HG02610 (cell line): ENCODE measurements at regions not wholly inside any gene's neighbourhood (a gene's known extent, or its start where the extent isn't known, plus 50 kb on each side); places are given as distances from the start of the nearest gene placed in this dataset.
"Not testable (repeated sequence)": the region's sequence is repeated elsewhere in the genome, so short reads cannot be mapped to it uniquely, and the experiment has no call there.

Source experiments
- ATAC-seq: cut with Tn5 transposase; IDR thresholded peaks from one replicate; pipeline ENCODE4 v1.9.1; 2021; ENCODE audit warnings: mild to moderate bottlenecking, moderate library complexity; ENCODE audit not compliant: unreplicated experiment

DNA sequence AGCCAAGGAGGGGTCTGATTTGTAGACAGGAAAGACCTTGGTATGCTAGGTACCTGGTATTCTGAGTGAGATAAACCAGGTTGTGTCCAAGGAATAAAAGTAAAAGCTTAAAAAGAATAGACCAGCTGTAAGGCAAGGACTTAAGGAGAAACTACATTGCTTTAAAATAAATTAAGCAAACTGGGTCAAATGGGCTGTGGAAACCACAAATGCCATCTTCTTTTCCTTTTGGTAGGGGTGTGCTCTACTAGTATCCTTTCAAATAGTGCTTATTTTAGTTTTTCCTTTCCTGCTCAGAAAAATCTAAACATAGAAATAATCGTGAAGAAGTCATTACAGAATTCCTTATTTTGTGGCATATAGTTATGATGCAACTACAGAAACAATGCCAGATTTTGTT is 138.6 kb upstream of the KLF12 start:
- ATAC-seq = no peak

DNA sequence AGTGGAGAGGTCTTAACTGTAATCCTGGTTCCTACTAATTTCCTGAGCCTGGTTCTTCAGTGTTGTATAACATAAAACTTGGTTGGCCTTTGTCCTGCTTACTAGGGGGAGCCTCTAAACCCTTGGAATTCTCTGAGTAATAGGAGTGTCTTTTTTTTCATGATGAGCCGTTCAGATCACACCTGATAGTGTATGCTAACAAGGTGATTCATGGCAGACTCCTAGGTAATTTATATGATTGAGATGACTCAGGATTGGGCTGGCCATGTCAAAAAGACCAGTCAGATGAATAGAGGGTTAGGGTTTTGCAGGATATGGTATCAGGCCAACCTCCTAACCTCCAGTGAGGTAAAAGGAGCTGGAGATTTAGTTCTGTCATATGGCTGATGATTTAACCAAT is 135.8 kb upstream of the KLF12 start:
- no peak for ATAC-seq

GRCh38 chr13:74266861-74267260 is 132.7 kb upstream of the KLF12 start:
- ATAC-seq = no peak

- ATAC-seq = no peak
Observed at GRCh38 chr13:74266309-74266708, 132.1 kb upstream of the KLF12 start.

DNA sequence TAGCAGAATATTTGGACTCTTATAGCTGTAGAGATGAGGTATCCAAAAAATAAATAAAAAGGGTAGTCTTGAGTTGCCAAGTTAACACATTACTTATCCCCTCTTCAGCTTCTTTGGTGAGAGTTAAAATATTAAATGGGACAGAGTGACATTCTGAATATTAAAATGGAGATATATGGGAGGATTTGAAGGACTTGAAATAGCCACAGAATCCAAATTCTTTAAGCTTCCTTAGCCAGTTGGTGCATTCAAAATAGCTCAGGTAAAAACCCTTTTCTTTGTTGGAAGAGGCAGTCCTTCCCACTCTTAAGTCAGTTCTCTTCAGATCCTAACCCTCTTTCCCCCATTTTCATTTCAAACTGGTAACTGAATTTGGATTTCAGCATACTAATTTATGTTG is 130.1 kb upstream of the KLF12 start:
- no peak for ATAC-seq

GRCh38 chr13:74260420-74260819 is 126.2 kb upstream of the KLF12 start:
- not testable (repeated sequence) for ATAC-seq

GRCh38 chr13:74259641-74260040 is 125.4 kb upstream of the KLF12 start:
- ATAC-seq = no peak

GRCh38 chr13:74258961-74259360 is 124.8 kb upstream of the KLF12 start:
- ATAC-seq = no peak

DNA sequence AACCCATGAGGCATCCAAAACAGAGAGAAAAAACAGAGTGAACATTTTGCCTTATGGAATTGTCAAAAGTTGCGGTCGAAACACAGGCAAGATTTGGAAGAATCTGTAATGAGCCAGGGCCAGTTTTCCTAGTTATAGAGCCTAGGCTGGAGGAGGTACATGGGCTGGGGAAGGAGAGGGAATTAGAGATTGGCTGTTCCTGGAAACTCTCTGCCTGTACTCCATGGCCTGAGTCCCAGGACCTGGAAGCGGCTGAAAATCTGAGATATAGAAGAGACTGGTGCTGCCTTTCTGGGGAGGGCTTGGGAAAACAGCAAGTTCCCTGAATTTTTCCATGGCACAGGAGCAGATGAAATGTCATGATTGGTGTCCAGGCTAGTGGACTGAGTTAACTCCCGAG is 122.8 kb upstream of the KLF12 start:
- ATAC-seq = no peak

- no peak for ATAC-seq
Observed at GRCh38 chr13:74253161-74253560, 119.0 kb upstream of the KLF12 start.

GRCh38 chr13:74251778-74252519 is 117.7 kb upstream of the KLF12 start:
- no peak for ATAC-seq

- no peak for ATAC-seq
Observed at GRCh38 chr13:74250738-74251190, 116.6 kb upstream of the KLF12 start.

DNA sequence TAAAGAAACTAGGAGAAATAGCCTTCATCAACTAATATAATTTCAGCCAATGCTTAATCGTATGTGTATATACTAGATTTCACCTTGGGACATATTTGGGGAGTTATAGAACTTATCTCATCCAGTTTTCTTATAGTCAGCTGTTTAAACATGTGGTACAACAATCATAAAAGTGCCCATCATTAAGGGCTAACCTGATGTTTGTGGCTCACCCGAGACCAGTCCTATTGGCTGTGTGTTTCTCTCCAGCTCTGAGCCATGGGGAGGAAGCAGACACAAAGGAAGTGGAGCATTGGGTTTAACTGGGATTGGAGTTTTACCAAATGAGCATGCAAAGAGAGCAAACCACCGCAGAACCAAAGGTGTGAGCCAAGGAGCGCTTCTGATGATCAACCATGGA is 114.3 kb upstream of the KLF12 start:
- ATAC-seq = no peak

DNA sequence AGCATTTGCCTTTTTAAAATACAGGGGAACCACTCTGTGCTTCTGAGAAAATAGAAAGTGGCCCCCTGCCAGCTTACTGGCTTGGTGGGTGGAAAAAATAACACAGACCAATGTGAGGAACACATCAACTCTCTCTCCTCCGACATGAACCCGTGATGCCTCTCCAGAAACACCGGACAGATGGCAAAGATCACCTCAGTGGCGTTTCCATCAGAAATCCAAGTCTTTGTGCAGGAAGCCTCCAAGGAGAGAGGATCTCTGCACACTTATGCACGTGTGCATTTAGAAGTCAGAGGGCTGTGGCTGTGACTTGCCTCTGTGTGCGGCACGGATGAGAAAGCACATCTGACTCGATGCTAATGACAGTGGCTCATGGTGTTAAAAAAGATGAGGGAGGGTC is 112.3 kb upstream of the KLF12 start:
- ATAC-seq = no peak

- ATAC-seq = no peak
Observed at GRCh38 chr13:74243637-74244526, 109.7 kb upstream of the KLF12 start.

- ATAC-seq = not testable (repeated sequence)
Observed at GRCh38 chr13:74241343-74241742, 107.1 kb upstream of the KLF12 start.

DNA sequence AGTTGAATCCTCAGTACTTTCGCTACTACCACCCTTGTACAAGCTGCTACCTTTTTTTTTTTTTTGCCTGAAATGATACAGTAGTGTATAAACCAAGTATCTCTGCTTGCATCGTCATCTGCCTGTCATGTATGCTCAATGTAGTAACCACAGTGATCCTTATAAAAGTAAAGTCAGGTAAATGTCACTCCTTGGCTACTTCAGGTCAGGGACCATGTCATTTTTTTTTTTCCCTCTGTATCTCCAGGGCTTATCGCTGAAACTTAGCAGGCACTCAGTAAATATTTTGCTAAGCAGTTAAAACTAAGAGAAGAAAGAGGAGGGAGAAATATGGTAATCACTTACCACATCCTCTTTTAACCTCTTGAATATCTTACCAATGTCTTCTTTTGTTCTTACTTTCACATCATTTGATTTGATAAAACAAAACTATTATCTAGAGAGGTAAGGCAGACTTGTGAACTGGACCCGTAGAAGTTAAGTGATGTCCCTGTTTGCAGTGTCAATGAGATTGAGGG is 96.8 kb upstream of the KLF12 start:
- no peak for ATAC-seq

DNA sequence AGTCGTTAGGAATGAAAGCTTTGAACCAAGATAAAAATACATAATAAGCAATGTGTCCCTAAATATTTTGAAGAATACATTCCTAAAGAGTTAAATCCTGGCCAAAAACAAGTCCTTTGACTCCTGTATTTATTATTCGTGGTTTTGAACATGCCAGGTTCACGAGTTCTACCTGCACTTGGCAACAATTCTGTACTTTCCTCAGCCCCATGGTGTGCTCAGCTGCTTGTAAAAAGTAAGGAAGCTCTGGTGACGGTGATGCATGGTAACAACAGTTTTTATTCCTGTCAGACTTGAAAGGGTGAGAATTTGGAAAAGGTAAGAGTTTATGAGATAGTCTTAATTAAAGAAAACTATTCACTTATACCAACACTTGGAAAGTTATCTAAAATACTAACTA is 95.0 kb upstream of the KLF12 start:
- no peak for ATAC-seq

GRCh38 chr13:74227476-74228158 is 93.4 kb upstream of the KLF12 start:
- no peak for ATAC-seq

DNA sequence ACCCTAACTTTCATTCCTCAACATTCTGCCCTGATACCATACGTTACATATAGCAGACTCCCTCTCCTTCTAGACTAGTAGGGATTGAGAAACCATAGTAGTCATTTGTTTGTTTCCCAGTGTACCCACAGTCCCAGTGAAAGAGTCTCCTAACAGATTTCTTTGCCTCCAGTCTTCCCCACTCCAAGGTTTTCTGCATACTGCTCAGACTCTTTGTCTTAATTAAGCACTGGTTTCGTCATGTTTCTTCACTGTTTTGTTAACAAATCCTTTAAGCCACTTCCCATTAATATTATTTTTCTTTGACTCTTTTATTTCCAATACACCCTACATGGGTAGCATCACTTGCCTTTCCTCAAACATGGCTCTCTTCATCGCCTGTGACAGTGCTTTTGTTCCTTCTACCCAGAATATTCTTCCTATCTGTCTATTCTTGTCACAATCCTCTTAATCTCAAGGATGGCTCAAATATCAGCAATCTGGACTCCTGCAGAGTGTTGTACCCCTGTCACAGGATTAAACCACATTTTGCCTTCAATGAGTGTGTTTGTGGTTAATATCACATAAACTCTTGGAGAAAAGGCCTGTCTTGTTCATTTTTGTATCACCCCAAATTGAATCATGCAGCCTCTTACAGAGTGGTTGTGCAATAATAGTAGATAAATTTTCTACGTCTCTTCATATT is 92.7 kb upstream of the KLF12 start:
- ATAC-seq = no peak

DNA sequence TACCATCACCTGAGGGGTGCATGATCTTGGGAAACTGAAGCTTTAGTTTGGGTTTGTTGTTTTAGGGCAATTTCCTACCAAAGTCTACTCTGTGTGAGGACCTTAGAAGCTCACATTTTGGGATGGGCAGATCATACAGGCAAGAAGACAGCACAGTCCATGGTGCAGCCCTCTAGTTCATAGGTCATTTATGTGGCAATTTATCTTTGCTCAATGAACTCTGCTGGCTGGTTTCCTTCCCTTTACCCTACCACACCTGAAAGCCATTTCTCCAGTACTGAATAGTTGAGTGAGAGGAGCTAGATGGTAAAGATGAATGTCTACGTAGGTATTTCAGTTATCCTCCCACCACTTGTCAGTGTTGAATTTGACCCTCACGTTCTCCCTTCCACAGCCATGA is 87.5 kb upstream of the KLF12 start:
- no peak for ATAC-seq
